Activated CD4-positive, alpha-beta memory T cell treated with anti-CD3 and anti-CD28 coated beads, Interleukin-2, amount 10 ng/mL, durations not matched to agents 7 days and 5 days (primary cell): ENCODE measurements at regions not wholly inside any gene's neighbourhood (a gene's known extent, or its start where the extent isn't known, plus 50 kb on each side); places are given as distances from the start of the nearest gene placed in this dataset.

ENCODE experiments used
- CTCF ChIA-PET: fragments of 350-600 bp; sonication (Branson Sonifier 250); formaldehyde crosslinking; loops from one replicate; lab custom pipeline; 2021; ENCODE audit warnings: antibody characterized with exemption, inconsistent platforms; lab: Charles Lee
- POLR2A ChIA-PET: fragments of 350-600 bp; sonication (Branson Sonifier 250); formaldehyde crosslinking; loops from one replicate; lab custom pipeline; 2021; ENCODE audit warnings: antibody characterized with exemption; lab: Charles Lee
- DNase-seq: peaks from one replicate; pipeline ENCODE4 v3.0.0-alpha.2; 2020
- H3K27ac Mint-ChIP-seq: one replicate; pipeline ENCODE4 v1.8.0; 2021; ENCODE audit warnings: mild to moderate bottlenecking, mixed read lengths
- H3K27me3 Mint-ChIP-seq: one replicate; pipeline ENCODE4 v1.8.0; 2021; ENCODE audit warnings: mixed read lengths
- H3K36me3 Mint-ChIP-seq: one replicate; pipeline ENCODE4 v1.8.0; 2021; ENCODE audit warnings: low read depth, mixed read lengths
- H3K4me1 Mint-ChIP-seq: one replicate; pipeline ENCODE4 v1.8.0; 2021; ENCODE audit warnings: mixed read lengths
- H3K4me3 Mint-ChIP-seq: one replicate; pipeline ENCODE4 v1.8.0; 2021; ENCODE audit warnings: mild to moderate bottlenecking, mixed read lengths
- H3K9me3 Mint-ChIP-seq: one replicate; pipeline ENCODE4 v1.8.0; 2021; ENCODE audit warnings: mixed read lengths

DNA sequence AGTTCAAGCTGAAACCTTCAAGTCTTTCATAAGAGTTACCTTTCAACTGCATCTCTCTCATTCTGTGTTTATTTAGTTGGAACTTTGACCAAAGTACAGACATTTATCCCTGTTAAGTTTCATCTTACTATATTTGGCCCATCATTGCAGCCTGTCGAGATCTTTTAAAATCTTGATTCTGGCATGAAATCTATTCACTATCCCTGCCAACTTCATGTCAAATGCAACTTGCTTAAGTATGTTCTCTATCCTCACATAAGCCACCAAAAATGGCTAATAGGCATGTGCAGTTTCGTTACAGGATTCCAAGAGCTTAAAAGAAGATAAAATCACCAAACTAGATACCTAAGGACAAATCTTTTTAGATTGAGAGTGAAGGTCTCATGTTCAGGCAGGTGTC, 117.5 kb upstream of the KCNQ5 start:
- CTCF ChIA-PET: no interaction called here
- no peaks in the 10 kb centered on the region for H3K36me3 Mint-ChIP-seq
- DNase-seq: no peak
- peaks cover 5% of the 10 kb centered on the region for H3K27me3 Mint-ChIP-seq
- H3K9me3 Mint-ChIP-seq: no peaks in the 10 kb centered on the region
- H3K4me1 Mint-ChIP-seq: no peaks in the 10 kb centered on the region
- POLR2A ChIA-PET: no interaction called here
- no peak overlapping the region for H3K27ac Mint-ChIP-seq
- H3K4me3 Mint-ChIP-seq: no peak overlapping the region

DNA sequence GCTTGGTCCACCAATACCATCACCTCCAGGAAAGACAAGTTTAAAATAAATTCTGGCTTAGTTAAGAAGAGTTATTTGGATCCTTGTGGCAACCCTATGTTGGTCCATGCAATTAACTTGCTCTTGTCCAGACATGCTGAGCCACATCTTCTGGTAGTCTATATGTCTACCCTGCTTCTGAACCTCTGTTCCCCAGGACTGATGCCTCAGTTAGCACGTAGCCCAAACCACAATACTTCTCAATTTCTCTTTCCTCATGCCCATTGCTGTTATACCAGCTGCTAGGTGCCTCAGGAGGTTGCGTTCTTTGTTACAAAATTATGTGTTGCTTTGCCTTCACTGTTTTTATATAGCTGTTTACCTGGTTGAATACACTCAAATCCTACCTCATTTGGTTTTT, 116.4 kb upstream of the KCNQ5 start:
- Mint-ChIP-seq H3K4me1 (no peaks in the 10 kb centered on the region), H3K27ac (no peak overlapping the region), H3K9me3 (no peaks in the 10 kb centered on the region), H3K36me3 (no peaks in the 10 kb centered on the region), H3K4me3 (no peak overlapping the region), H3K27me3 (peaks cover 11% of the 10 kb centered on the region)
- DNase-seq: no peak
- ChIA-PET CTCF (no interaction called here), POLR2A (no interaction called here)

DNA sequence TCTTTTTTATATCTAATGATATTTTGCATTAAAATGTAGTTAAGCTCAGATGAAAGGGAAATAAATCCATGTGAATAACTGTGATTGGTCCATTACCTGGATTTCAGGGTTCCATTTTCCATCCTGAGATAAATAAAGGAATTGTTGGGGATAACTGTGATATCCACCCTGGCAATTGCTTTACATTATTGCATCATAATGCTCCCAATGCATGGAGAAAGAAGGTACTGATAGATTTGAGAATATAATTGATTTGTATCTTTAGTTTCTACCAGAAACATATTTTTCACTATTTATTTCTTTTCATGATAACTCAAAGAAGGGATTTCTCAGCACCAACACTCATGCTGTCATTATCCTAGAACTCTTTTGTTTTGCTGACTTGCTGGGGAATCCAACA, 102.0 kb upstream of the KCNQ5 start:
- CTCF ChIA-PET: no interaction called here
- Mint-ChIP-seq H3K36me3 (no peaks in the 10 kb centered on the region), H3K4me3 (no peak overlapping the region), H3K27ac (no peak overlapping the region), H3K9me3 (no peaks in the 10 kb centered on the region), H3K4me1 (no peaks in the 10 kb centered on the region), H3K27me3 (peaks cover 4% of the 10 kb centered on the region)
- DNase-seq: no peak
- POLR2A ChIA-PET: no interaction called here

DNA sequence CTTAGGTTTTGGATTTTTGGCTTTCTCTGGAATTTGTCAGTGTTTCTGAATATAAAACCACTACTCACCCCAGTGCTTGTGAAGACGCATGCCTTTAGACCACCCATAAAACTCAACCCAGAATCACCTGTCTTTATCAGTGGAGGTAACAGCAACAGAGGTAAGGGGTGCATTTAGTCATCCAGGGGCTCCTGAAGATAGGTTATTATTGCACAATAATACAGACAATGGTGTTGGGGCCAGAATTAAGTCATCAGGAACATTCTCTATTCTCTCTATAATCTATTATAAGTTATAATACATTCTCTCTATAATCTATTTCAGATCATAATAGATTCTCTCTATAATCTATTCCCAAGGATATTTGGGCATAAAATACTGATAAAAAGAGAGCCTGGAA, 100.2 kb upstream of the KCNQ5 start:
- no peak for DNase-seq
- Mint-ChIP-seq H3K27ac (no peak overlapping the region), H3K4me3 (no peak overlapping the region), H3K9me3 (no peaks in the 10 kb centered on the region), H3K27me3 (peaks cover 6% of the 10 kb centered on the region), H3K4me1 (no peaks in the 10 kb centered on the region), H3K36me3 (no peaks in the 10 kb centered on the region)
- CTCF ChIA-PET: no interaction called here
- POLR2A ChIA-PET: no interaction called here

DNA sequence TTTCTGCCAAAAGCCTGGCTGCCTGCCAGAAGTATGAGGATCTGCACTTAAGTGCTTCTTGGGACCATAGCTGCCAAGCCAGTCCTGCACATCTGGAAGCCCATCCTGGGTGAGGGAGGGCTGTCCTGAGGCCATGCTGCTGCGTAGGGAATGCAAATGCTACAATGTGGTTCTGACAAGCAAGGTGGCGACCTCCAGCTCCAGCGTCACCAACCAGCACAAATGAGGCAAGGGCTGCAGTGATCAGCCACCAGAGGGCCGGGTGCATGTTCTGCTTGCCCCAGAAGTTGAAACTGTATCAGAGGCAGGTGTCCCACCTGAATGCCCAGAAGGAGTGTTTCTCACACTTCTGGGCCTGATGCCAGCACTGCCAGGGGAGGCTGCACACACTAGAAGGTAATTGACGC, 99.1 kb upstream of the KCNQ5 start:
- Mint-ChIP-seq H3K36me3 (no peaks in the 10 kb centered on the region), H3K9me3 (no peaks in the 10 kb centered on the region), H3K4me3 (no peak overlapping the region), H3K4me1 (no peaks in the 10 kb centered on the region), H3K27me3 (peaks cover 6% of the 10 kb centered on the region), H3K27ac (no peak overlapping the region)
- POLR2A ChIA-PET: no interaction called here
- CTCF ChIA-PET: no interaction called here
- no peak for DNase-seq

DNA sequence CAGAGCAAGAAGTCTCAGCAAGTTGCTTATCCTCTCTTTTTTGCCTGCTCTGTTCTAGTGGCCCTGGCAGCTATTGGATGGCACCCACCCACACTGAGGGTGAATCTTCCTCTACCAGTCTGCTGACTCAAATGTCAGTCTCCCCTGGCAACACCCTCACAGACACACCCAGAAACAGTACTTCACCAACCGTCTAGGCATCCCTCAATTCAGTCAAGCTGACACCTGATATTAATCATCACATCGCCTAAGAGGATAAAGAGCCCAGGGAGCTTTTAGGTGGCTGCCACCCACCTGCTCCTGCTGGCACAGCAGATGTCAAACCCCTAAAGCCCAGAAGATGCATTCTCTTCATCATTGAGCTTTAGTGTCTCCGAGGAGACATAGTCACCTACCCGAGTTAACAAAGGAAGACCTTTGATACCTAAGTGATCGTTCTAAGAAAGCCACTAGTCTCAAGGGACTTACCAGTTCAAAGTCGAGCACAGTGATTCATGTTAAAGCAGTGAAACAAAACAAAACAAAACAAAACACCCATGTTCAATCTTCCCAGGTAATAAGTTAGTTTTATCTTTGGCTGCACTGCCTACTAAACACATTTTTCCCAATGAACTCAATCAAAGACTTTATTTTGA, 97.7 kb upstream of the KCNQ5 start:
- no peak for DNase-seq
- peaks cover 6% of the 10 kb centered on the region for H3K27me3 Mint-ChIP-seq
- no peak overlapping the region for H3K27ac Mint-ChIP-seq
- H3K4me3 Mint-ChIP-seq: no peak overlapping the region
- no peaks in the 10 kb centered on the region for H3K4me1 Mint-ChIP-seq
- H3K9me3 Mint-ChIP-seq: no peaks in the 10 kb centered on the region
- ChIA-PET CTCF (no interaction called here), POLR2A (no interaction called here)
- H3K36me3 Mint-ChIP-seq: no peaks in the 10 kb centered on the region

DNA sequence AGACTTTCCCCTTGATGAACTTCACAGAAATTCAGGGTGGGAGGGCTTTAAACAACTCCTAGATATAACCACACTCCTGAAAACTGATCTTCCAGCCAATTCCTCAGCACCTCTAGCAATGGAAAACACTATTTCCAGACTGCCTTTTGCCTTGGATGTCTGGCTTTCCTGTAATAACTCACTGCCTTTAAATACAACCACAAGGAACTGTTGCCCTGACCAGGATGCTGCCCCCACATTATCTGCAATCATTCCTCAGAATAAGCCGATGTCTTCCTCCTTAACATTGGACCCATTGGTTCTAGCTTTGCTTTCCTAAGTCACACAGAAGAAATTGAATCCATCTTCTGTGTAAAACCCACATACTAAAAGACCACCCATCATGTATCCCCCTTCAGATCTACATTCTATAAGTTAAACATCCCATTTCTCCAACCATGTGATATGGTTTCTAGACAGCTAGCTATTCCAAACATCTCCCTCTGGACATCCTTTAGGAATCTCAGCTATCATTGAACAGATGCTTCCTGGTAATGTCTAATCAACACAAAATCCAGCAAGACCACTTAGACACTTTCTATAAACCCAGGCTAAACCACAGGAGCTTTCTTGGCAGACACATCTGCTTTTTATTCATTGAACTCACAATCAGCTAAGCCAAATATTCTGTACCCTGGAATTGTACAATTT, 95.9 kb upstream of the KCNQ5 start:
- POLR2A ChIA-PET: no interaction called here
- no peak overlapping the region for H3K4me3 Mint-ChIP-seq
- H3K9me3 Mint-ChIP-seq: no peaks in the 10 kb centered on the region
- H3K27me3 Mint-ChIP-seq: peaks cover 8% of the 10 kb centered on the region
- no peak for DNase-seq
- no peak overlapping the region for H3K27ac Mint-ChIP-seq
- no peaks in the 10 kb centered on the region for H3K36me3 Mint-ChIP-seq
- CTCF ChIA-PET: interaction anchor here (1.3 kb wide), 1 partner anchor 12 kb away, joined by 3 read pairs; no protein-coding TSS in a partner anchor
- no peaks in the 10 kb centered on the region for H3K4me1 Mint-ChIP-seq

DNA sequence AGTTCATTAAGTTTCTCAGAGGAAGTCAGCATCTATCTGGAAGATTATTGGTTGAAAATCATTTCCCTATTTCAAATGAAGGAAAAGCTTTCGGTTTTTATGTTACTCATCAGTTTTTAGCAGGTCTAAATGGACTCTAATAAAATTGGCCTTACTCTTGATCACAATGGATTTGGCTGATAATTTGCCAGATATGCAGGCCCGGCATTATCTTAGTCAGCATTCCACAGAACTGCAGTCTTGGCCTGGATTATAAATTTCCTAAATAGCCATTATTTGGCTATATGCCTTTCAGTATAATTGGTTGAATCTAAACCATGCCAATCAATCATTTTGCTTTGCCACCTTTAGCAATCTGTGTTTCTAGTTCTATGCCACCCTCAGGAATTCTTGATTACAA, 91.7 kb upstream of the KCNQ5 start:
- no peaks in the 10 kb centered on the region for H3K36me3 Mint-ChIP-seq
- H3K4me3 Mint-ChIP-seq: no peak overlapping the region
- H3K9me3 Mint-ChIP-seq: no peaks in the 10 kb centered on the region
- no peaks in the 10 kb centered on the region for H3K4me1 Mint-ChIP-seq
- no peak overlapping the region for H3K27ac Mint-ChIP-seq
- H3K27me3 Mint-ChIP-seq: peaks cover 10% of the 10 kb centered on the region
- ChIA-PET POLR2A (no interaction called here), CTCF (no interaction called here)
- DNase-seq: no peak

DNA sequence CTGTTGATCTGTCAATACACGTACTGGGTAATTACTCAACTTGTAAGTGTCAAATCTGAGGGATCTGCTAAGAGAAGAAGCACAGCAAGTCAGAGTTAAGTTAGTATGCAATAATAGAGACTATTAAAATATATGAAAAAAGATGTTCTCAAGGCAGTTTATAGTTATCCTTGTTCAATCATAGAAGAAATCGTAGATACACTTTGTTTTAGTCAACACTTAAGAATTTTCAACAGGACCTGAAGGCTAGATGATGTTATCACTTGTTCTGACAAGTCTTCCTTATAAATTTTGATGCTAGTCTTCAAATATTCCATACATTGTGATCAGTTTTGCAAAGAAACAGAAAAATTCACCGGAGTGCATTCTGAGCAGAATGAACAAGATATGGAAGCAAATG, 91.1 kb upstream of the KCNQ5 start:
- ChIA-PET POLR2A (no interaction called here), CTCF (no interaction called here)
- Mint-ChIP-seq H3K4me1 (no peaks in the 10 kb centered on the region), H3K27me3 (peaks cover 9% of the 10 kb centered on the region), H3K4me3 (no peak overlapping the region), H3K9me3 (no peaks in the 10 kb centered on the region), H3K27ac (no peak overlapping the region), H3K36me3 (no peaks in the 10 kb centered on the region)
- DNase-seq: no peak

DNA sequence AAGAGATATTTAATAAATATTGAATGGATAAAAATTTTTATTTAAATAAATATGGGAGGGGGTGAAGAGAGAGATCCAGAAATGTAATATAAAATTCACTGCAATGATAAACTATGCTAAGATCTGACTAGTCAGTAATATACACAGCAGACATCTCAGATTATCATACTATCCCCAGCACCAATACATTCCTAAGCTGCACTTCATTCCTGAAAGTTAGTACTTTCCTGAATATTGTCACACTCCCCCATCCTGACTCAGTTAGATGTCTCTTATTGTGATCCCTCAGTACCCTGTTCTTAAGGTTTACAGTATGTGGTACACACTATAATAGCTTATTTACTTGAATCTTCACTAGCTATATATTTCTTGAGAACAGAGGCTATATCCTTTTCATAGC, 88.3 kb upstream of the KCNQ5 start:
- POLR2A ChIA-PET: no interaction called here
- no peaks in the 10 kb centered on the region for H3K9me3 Mint-ChIP-seq
- no peak for DNase-seq
- H3K4me1 Mint-ChIP-seq: no peaks in the 10 kb centered on the region
- H3K4me3 Mint-ChIP-seq: no peak overlapping the region
- H3K27ac Mint-ChIP-seq: no peak overlapping the region
- H3K27me3 Mint-ChIP-seq: peaks cover 7% of the 10 kb centered on the region
- no peaks in the 10 kb centered on the region for H3K36me3 Mint-ChIP-seq
- CTCF ChIA-PET: no interaction called here

DNA sequence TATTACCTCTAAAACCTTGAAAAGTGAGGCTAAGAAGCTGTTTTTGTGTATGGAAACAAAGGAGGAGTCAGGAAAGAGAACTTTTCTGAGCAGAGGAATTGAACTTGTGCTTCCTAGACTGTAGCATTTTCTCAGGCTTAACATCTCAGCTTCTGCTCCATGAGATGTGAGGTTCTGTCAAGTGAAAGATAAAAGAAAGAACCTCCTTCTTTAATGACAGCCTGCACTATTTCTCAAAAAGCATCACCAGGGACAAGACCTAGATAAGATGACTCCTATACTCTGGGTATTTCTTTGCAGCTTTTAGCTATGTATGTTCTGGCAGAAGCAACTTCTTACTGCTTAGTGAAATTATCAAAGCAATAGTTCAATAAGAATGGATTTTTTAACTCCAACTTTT, 87.6 kb upstream of the KCNQ5 start:
- ChIA-PET POLR2A (no interaction called here), CTCF (interaction anchor here (0.6 kb wide), 1 partner anchor 122 kb away, joined by 3 read pairs; no protein-coding TSS in a partner anchor)

DNA sequence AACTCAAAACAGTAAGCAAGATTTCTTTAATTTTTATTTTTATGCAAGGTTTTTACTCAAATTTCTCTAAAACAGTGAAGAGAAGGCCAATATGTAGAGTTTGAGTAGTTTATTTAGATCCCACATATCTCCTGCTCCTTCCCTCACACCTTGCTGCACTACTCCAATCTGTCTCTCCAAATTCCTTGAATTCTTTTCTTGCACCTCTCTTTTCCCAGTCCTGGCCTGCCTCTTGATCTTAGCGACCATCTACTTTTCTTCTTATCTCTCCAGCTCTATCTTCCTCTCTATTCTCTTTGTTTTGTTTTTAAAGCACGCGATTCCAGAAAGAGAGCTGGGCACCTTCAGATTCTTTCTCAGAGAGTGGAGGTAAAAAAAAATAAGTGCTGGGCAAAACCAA, 86.7 kb upstream of the KCNQ5 start:
- ChIA-PET POLR2A (no interaction called here), CTCF (no interaction called here)
- Mint-ChIP-seq H3K9me3 (no peaks in the 10 kb centered on the region), H3K4me3 (no peak overlapping the region), H3K27me3 (peaks cover 6% of the 10 kb centered on the region), H3K36me3 (no peaks in the 10 kb centered on the region), H3K4me1 (no peaks in the 10 kb centered on the region), H3K27ac (no peak overlapping the region)
- DNase-seq: no peak

More for the DNA sequence above, 87.6 kb upstream of the KCNQ5 start:
- no peaks in the 10 kb centered on the region for H3K9me3 Mint-ChIP-seq
- no peaks in the 10 kb centered on the region for H3K4me1 Mint-ChIP-seq
- peaks cover 7% of the 10 kb centered on the region for H3K27me3 Mint-ChIP-seq
- no peak overlapping the region for H3K27ac Mint-ChIP-seq
- H3K4me3 Mint-ChIP-seq: no peak overlapping the region
- no peaks in the 10 kb centered on the region for H3K36me3 Mint-ChIP-seq
- DNase-seq: no peak

DNA sequence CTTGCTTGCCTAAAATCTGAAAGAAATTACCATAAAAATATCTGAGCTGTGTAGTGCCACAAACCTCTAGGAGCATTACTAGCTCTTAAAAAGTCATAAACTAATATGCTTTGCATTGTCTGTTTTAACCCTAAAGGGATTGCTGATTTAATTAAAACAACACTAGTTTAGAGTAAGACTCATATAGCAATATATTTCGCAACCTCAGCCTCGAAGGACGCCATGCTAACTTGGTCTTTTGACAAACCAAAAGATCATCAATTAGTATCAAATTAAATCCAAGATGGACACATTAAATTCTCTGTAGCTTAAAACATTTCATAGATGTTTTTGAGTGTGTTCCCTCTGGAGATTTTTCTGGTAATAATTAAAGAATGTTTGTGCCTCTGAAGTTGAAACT, 74.8 kb upstream of the KCNQ5 start:
- no peak for DNase-seq
- no peak overlapping the region for H3K27ac Mint-ChIP-seq
- peaks cover 5% of the 10 kb centered on the region for H3K27me3 Mint-ChIP-seq
- H3K4me1 Mint-ChIP-seq: no peaks in the 10 kb centered on the region
- no peak overlapping the region for H3K4me3 Mint-ChIP-seq
- CTCF ChIA-PET: no interaction called here
- POLR2A ChIA-PET: no interaction called here
- H3K9me3 Mint-ChIP-seq: no peaks in the 10 kb centered on the region
- H3K36me3 Mint-ChIP-seq: no peaks in the 10 kb centered on the region

DNA sequence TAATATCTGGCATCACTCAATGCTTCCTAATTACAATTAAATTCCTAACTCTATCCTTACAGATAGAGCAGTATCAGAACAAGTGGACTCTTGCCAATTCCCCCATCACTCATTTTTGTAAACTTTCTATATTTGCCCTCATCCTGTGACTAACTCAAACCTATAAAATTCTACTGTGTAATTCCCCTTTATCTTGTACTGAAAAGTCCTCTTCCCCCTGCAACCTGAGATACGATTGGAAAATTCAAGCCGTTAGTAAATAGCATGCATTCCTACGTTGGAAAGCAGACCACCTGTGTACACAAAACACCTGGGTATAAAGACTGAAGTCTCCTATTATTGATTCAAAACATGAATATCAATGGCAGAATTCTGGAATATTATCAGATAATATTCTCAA, 70.4 kb upstream of the KCNQ5 start:
- Mint-ChIP-seq H3K4me1 (peaks cover 6% of the 10 kb centered on the region), H3K4me3 (no peak overlapping the region), H3K36me3 (no peaks in the 10 kb centered on the region), H3K27ac (no peak overlapping the region), H3K9me3 (no peaks in the 10 kb centered on the region), H3K27me3 (peaks cover 4% of the 10 kb centered on the region)
- ChIA-PET POLR2A (no interaction called here), CTCF (no interaction called here)
- DNase-seq: no peak
